Left lung (tissue), 4 donors: ENCODE measurements at regions not wholly inside any gene's neighbourhood (a gene's known extent, or its start where the extent isn't known, plus 50 kb on each side); places are given as distances from the start of the nearest gene placed in this dataset.

Experiments
- ATAC-seq: fragments of 200-7000 bp; cut with Tn5 transposase; one replicate; pipeline ENCODE4 v1.9.1; 2020; ENCODE audit warnings: moderate library complexity
- DNase-seq, 4 donors: peaks; one replicate each; pipeline ENCODE4 v3.0.0-alpha.2; 2013 to 2020
- H3K27ac ChIP-seq, 2 donors: fragments of 200-600 bp; sonication (generic) in 1 of 2; one replicate each; pipeline versions ENCODE4 v1.5.0 to v1.8.0; 2020 to 2021
- H3K27me3 ChIP-seq, 2 donors: fragments of 200-600 bp; sonication (generic) in 1 of 2; one replicate each; pipeline versions ENCODE4 v1.5.0 to v1.8.0; 2020 to 2021
- H3K36me3 ChIP-seq, 2 donors: fragments of 200-600 bp; sonication (generic) in 1 of 2; one replicate each; pipeline versions ENCODE4 v1.5.0 to v1.8.0; 2020 to 2021
- H3K4me1 ChIP-seq, 2 donors: fragments of 200-600 bp; one replicate each; pipeline ENCODE4 v1.8.0; 2021
- H3K4me3 ChIP-seq, 2 donors: fragments of 200-600 bp; sonication (generic) in 1 of 2; one replicate each; pipeline versions ENCODE4 v1.5.0 to v1.8.0; 2020 to 2021; ENCODE audit warnings: mild to moderate bottlenecking in 1 of 2
- H3K9me3 ChIP-seq, 2 donors: fragments of 200-600 bp; sonication (generic) in 1 of 2; one replicate each; pipeline versions ENCODE4 v1.5.0 to v1.8.0; 2020 to 2021
- CTCF ChIP-seq, 2 donors: fragments of 200-600 bp; sonication (generic) in 1 of 2; IDR thresholded peaks; one replicate each; pipeline versions ENCODE4 v1.5.0 to v1.8.0; 2021; ENCODE audit warnings: antibody characterized with exemption in 2 of 2
- intact Hi-C, 2 donors: fragments of 100-400 bp; cut with DNase I; formaldehyde crosslinking; loops; one replicate each; pipeline versions ENCODE4 v1.11.2 to v1.14.2; 2022
- donor health status: DM: no; HTN: yes; CAD: no.
- donor health status: DM: no; HTN: no; CAD: no.

DNA sequence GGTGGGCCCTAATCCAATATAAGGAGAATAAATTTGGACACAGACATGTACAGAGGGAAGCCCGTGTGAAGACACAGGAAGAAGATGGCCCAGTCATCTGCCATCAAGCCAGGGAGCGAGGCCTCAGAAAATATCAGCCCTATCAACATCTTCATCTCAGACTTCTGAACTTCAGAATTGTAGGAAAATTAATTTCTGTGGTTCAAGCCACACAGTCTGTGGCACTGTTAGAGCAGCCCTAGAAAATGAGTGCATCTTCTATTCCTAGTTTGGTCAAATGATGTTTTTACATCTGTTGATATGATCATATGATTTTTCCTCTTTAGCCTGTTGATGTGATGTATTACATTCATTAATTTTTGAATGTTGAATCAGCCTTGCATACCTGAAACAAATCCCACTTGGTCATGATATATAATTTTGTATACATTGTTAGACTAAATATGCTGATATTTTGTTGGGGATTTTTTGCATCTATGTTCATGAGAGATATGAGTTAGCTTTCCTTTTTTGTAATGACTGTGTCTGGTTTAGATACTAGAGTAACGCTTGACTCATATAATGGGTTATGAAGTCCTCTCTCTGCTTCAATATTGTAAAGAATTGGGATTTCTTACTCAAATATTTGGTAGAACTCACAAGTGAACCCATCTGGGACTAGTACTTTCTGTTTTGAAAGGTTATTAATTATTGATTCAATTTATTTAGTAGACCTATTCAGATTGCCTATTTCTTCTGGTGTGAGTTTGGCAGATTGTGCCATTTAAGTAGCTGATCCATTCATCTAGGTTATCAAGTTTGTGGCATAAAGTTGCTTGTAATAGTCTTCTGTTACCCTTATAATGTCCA, 451.4 kb downstream of the EIPR1 start:
- H3K4me3 ChIP-seq, result no peak overlapping the region
- no peak overlapping the region for H3K27ac ChIP-seq
- ATAC-seq, result no peak
- DNase-seq, result no peak
- no peaks in the 10 kb centered on the region for H3K27me3 ChIP-seq
- intact Hi-C loops, result no loop called here
- H3K36me3 ChIP-seq, result no peaks in the 10 kb centered on the region
- H3K4me1 ChIP-seq, result no peaks in the 10 kb centered on the region
- peaks cover 0 to 11% of the 10 kb centered on the region in 2 donors for H3K9me3 ChIP-seq
- no peak for TF ChIP-seq CTCF (IDR thresholded peaks at IDR 0.05)

DNA sequence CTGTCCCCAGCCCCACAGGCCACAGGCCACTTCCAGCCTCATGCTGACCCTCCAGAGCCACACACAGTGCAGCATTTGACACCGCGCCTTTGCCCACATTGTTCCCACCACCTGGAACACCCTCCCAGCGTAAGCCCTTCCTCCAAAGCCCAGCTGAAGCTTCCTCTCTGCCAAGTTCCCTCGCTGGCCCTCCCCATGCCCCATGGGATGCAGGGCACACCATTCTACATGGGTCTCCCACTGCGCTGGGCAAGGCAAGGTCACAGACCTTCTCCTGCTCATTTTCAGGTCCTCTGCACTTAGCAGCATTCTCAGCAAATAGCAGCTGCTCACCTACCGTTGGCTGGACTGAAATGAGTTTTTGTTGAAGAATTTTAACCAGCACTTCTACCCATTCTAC, 455.5 kb downstream of the EIPR1 start:
- Histone ChIP-seq H3K4me3 (no peak overlapping the region), H3K27ac (no peak overlapping the region), H3K4me1 (no peaks in the 10 kb centered on the region), H3K36me3 (no peaks in the 10 kb centered on the region), H3K27me3 (no peaks in the 10 kb centered on the region), H3K9me3 (no peaks in the 10 kb centered on the region)
- DNase-seq, result no peak
- intact Hi-C loops, result no loop called here
- no peak for TF ChIP-seq CTCF (IDR thresholded peaks at IDR 0.05)
- ATAC-seq, result no peak

- H3K27me3 ChIP-seq, result no peaks in the 10 kb centered on the region
- DNase-seq (no peak), ATAC-seq (no peak)
- H3K4me1 ChIP-seq, result no peaks in the 10 kb centered on the region
- no peaks in the 10 kb centered on the region for H3K36me3 ChIP-seq
- peaks cover 0 to 8% of the 10 kb centered on the region in 2 donors for H3K9me3 ChIP-seq
- H3K27ac ChIP-seq, result no peak overlapping the region
- H3K4me3 ChIP-seq, result no peak overlapping the region
- intact Hi-C loops, result no loop called here
- no peak for TF ChIP-seq CTCF (IDR thresholded peaks at IDR 0.05)
Measured at GRCh38 chr2:2921011-2921720, 456.5 kb downstream of the EIPR1 start.

GRCh38 chr2:2919574-2920365, 457.8 kb downstream of the EIPR1 start:
- H3K4me1 ChIP-seq, result no peaks in the 10 kb centered on the region
- H3K4me3 ChIP-seq, result no peak overlapping the region
- no peak for TF ChIP-seq CTCF (IDR thresholded peaks at IDR 0.05)
- intact Hi-C loops, result no loop called here
- H3K27ac ChIP-seq, result no peak overlapping the region
- ATAC-seq (no peak), DNase-seq (no peak)
- no peaks in the 10 kb centered on the region for H3K27me3 ChIP-seq
- H3K9me3 ChIP-seq, result peaks cover 0 to 11% of the 10 kb centered on the region in 2 donors
- H3K36me3 ChIP-seq, result no peaks in the 10 kb centered on the region

- no peak for TF ChIP-seq CTCF (IDR thresholded peaks at IDR 0.05)
- intact Hi-C loops, result no loop called here
- Histone ChIP-seq H3K36me3 (no peaks in the 10 kb centered on the region), H3K27me3 (no peaks in the 10 kb centered on the region), H3K4me3 (no peak overlapping the region), H3K27ac (no peak overlapping the region), H3K9me3 (peaks cover 0 to 11% of the 10 kb centered on the region in 2 donors), H3K4me1 (no peaks in the 10 kb centered on the region)
- DNase-seq (no peak), ATAC-seq (no peak)
Measured at GRCh38 chr2:2919026-2919425, 458.6 kb downstream of the EIPR1 start.
